ENCODE measurements at regions not wholly inside any gene's neighbourhood (a gene's known extent, or its start where the extent isn't known, plus 50 kb on each side); places are given as distances from the start of the nearest gene placed in this dataset.

- no peak for DNase-seq (ENCODE audit: low read depth in 1 of 2, low spot score in 1 of 2)
- Histone ChIP-seq H3K27ac (replicated peaks) (no peak overlapping the region), H3K27me3 (ENCODE audit: insufficient read depth, poor library complexity, severe bottlenecking) (peaks cover 14% of the 10 kb centered on the region), H3K4me3 (replicated peaks; ENCODE audit: insufficient read depth, low read length) (no peak overlapping the region)
- no peak for TF ChIP-seq SPI1 (IDR thresholded peaks at IDR 0.05; ENCODE audit: borderline replicate concordance, low read depth)
- no peak for TF ChIP-seq REST (IDR thresholded peaks at IDR 0.05; ENCODE audit: insufficient replicate concordance, low read depth)
- TF ChIP-seq POLR2AphosphoS5 (IDR thresholded peaks at IDR 0.05; ENCODE audit: low read depth): no peak
- no peak for TF ChIP-seq CTCF (IDR thresholded peaks at IDR 0.05; ENCODE audit: insufficient read depth, low read length)
- TF ChIP-seq GABPA (IDR thresholded peaks at IDR 0.05; ENCODE audit: low read depth): no peak
Measured at GRCh38 chr9:129262261-129262660, 84.2 kb upstream of the IER5L start.

GRCh38 chr9:129259375-129259774 lies 81.3 kb upstream of the IER5L start:
- TF ChIP-seq POLR2AphosphoS5 (IDR thresholded peaks at IDR 0.05; ENCODE audit: low read depth): no peak
- TF ChIP-seq SPI1 (IDR thresholded peaks at IDR 0.05; ENCODE audit: borderline replicate concordance, low read depth): no peak
- no peak for TF ChIP-seq REST (IDR thresholded peaks at IDR 0.05; ENCODE audit: insufficient replicate concordance, low read depth)
- no peak for TF ChIP-seq CTCF (IDR thresholded peaks at IDR 0.05; ENCODE audit: insufficient read depth, low read length)
- TF ChIP-seq GABPA (IDR thresholded peaks at IDR 0.05; ENCODE audit: low read depth): no peak
- DNase-seq (ENCODE audit: low read depth in 1 of 2, low spot score in 1 of 2): no peak
- Histone ChIP-seq H3K27me3 (ENCODE audit: insufficient read depth, poor library complexity, severe bottlenecking) (peaks cover 19% of the 10 kb centered on the region), H3K4me3 (replicated peaks; ENCODE audit: insufficient read depth, low read length) (no peak overlapping the region), H3K27ac (replicated peaks) (no peak overlapping the region)

GRCh38 chr9:129258823-129259301 lies 80.8 kb upstream of the IER5L start:
- H3K27ac ChIP-seq (replicated peaks): no peak overlapping the region
- TF ChIP-seq REST (IDR thresholded peaks at IDR 0.05; ENCODE audit: insufficient replicate concordance, low read depth) (no peak), GABPA (IDR thresholded peaks at IDR 0.05; ENCODE audit: low read depth) (no peak), SPI1 (IDR thresholded peaks at IDR 0.05; ENCODE audit: borderline replicate concordance, low read depth) (no peak), CTCF (IDR thresholded peaks at IDR 0.05; ENCODE audit: insufficient read depth, low read length) (no peak), POLR2AphosphoS5 (IDR thresholded peaks at IDR 0.05; ENCODE audit: low read depth) (no peak)
- DNase-seq (ENCODE audit: low read depth in 1 of 2, low spot score in 1 of 2): no peak
- H3K4me3 ChIP-seq (replicated peaks; ENCODE audit: insufficient read depth, low read length): no peak overlapping the region
- peaks cover 19% of the 10 kb centered on the region for H3K27me3 ChIP-seq (ENCODE audit: insufficient read depth, poor library complexity, severe bottlenecking)

All from HL-60 (cell line).